ENCODE measurements at regions not wholly inside any gene's neighbourhood (a gene's known extent, or its start where the extent isn't known, plus 50 kb on each side); places are given as distances from the start of the nearest gene placed in this dataset.
A peak's percentile ranks its signal among the peaks of the same experiment; 100 is the strongest.
"Not testable (repeated sequence)": the region's sequence is repeated elsewhere in the genome, so short reads cannot be mapped to it uniquely, and the experiment has no call there.

DNA sequence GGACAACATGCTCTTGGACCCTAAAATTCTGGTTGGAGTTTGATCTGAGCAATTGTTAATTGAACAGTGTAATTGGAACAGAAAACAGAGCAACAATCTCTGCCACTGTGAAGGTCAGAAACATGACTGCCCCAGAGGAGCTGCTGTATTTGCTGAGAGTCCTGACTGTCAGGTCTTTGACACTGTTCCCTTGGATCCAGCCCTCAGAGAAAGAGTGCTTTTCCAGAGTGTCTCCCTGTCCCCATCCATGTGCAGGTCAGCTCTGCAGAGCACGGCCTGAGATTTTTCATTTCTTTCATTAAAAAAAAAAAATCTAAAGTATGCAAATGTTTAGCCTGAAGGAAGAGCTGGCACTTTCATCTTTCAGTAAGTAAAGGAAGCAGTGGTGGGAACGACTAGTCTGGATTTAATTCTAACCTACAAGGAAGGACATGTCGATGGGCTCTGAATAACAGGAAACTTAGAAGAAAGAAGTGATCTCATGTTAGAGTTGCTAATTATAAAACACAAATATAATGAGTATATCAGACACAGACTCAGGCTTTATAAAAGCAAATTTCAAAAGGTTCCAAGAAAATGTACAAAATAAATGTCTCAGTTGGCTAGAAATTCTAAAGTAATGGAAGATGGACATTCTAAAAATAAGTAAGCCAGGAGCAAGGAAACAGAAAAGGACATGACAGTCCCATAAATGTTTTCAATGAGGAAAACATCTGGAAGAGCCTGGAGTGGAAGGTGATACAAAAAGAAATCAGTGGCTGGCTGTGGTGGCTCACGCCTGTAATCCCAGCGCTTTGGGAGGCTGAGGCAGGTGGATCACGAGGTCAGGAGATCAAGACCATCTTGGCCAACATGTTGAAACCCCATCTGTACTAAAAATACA lies 876.5 kb downstream of the EPHA4 start:
- DNase-seq (no peak), ATAC-seq (peak; percentile 54)
- intact Hi-C loops (cut with micrococcal nuclease) = no loop called here

DNA sequence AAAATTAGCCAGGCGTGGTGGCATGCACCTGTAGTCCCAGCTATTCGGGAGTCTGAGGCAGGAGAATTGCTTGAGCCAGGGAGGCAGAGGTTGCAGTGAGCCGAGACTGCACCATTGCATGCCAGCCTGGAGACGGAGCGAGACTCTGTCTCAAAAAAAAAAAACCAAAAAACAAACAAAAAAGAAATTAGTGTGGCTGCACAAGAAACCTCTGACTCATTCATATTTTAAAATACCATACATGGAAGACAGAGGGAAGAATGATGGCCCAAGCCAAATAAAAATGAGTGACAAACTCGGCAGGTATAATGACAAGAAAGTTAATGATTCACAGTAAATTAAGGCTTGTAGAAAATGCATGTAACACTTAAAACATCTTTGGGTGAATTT lies 875.8 kb downstream of the EPHA4 start:
- intact Hi-C loops (cut with micrococcal nuclease) = no loop called here
- no peak for DNase-seq
- ATAC-seq = no peak

DNA sequence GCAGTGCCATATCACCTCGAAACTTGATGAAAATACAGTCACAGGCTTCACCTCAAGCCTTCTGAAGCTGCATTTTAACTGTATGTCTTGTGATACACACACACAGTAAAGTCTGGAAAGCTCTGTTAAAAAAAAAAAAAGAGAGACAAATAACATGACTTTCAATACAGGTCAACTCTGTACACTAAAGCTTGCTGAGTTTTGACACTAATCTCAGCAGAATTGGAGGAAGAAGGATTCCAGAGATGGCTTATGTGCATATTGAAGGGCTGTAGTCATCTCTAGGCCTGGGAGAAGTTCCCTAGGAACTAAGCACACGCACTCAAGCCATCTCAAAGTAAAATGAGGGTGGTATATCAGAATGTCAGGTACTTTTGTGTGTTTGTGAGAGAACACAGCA lies 875.1 kb downstream of the EPHA4 start:
- ATAC-seq (no peak), DNase-seq (no peak)
- intact Hi-C loops (cut with micrococcal nuclease) = no loop called here

DNA sequence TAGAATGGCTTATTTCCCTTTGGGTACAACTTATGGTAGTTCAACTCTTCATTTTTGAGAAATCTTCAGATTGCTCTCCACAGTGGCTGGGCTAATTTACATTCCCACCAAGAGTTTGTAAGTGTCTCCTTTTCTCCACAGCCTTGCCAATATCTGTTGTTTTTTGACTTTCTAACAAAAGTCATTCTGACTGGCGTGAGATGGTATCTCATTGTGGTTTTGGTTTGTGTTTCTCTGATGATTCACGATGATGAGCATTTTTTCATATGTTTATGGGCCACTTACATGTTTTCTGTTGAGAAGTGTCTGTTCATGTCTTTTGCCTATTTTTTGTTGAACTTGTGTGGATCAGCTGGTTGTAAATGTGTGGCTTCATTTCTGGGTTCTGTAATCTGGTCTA lies 871.0 kb downstream of the EPHA4 start:
- DNase-seq (no peak), ATAC-seq (no peak)
- intact Hi-C loops (cut with micrococcal nuclease) = no loop called here

DNA sequence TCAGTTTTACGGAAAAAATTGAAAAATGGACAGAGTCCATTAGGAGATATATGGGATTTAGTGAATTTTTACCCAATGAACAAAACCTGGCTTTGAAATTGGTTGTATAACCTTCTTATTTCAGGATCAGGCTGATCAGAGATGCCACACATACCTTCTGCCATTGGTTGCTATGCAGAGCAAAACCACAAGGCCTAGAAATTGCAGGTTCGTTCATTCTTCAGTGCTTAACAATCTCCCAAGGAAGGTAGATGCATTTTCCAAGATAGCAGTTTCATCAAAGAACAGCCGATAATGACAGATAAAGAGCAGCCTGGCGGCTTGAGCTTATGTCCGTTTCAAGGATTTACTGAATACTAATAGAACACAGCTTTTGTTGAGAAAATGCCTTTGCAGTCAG lies 868.8 kb downstream of the EPHA4 start:
- no peak for ATAC-seq

DNA sequence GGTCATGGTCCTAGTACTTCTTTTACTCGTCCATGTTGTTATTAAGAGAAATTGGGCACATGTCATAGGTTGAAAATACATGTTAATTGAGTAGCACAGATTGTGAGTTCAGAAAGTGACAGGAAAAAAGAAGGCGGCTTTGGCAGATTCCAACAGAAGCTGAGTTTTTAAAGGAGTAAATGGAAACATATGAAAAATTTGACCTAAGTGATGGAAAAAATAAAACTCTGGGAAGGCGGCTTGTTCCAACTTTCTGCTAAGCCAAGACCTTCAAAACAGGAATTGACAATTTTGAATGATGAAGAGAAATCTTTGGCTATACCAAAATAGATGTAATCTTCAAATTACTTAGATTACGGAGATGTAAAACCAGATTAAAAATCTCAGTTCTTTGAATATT lies 868.0 kb downstream of the EPHA4 start:
- intact Hi-C loops (cut with micrococcal nuclease) = no loop called here
- ATAC-seq (no peak), DNase-seq (no peak)

More for the DNA sequence above, 868.8 kb downstream of the EPHA4 start:
- DNase-seq = no peak
- intact Hi-C loops (cut with micrococcal nuclease) = no loop called here

DNA sequence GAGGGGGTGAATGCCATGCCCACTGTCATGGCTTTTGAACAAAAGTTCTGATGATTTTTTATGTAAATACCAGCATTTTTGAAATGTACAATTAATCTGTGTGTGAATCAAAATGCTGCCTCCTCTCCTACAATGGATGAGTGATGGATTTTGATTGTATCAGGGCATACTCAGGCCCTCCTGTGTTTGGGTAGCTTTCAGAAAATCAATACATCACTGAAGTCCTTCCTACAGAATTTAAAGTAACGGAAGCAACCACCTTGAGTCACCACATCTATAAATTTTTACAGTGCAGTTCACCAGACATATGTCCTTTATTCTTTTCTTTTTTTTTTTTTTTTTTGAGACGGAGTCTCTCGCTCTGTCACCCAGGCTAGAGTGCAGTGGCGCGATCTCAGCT lies 867.3 kb downstream of the EPHA4 start:
- ATAC-seq (no peak), DNase-seq (no peak)
- intact Hi-C loops (cut with micrococcal nuclease) = no loop called here

DNA sequence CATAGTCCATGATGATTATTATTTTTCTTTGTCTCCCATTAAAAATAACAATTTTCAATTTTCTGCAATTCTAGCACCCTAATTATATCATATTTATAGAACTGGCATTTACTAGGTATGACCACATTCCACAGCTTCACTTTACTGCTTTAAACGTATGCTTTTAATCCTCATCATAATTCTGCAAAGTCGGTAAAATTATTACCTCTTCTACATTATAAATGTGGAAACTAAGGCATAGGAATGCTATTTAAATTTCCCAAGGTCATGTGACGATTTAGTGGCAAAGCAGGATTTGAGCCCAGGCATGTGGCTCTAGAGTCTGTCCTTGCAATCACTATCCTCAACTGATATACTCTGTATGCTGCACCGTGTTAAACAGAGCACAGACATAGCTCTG lies 866.4 kb downstream of the EPHA4 start:
- DNase-seq (no peak), ATAC-seq (no peak)
- intact Hi-C loops (cut with micrococcal nuclease) = no loop called here

DNA sequence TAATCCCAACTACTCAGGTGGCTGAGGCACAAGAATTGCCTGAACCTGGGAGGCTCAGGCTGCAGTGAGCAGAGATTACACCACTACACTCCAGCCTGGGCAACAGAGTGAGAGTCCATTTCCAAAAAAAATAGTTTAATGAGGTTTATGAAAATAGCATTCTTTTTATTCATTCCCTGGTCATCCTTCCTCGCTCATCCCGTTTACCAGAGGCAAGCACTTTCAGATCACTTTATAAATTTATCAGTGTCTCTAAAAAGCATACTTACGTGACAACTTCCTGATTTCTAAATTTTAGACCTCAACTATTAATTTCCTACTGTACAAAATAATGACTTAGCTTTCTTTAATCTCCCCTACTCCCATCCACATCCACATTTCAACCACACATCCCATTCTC lies 864.8 kb downstream of the EPHA4 start:
- intact Hi-C loops (cut with micrococcal nuclease) = no loop called here
- DNase-seq (no peak), ATAC-seq (no peak)

DNA sequence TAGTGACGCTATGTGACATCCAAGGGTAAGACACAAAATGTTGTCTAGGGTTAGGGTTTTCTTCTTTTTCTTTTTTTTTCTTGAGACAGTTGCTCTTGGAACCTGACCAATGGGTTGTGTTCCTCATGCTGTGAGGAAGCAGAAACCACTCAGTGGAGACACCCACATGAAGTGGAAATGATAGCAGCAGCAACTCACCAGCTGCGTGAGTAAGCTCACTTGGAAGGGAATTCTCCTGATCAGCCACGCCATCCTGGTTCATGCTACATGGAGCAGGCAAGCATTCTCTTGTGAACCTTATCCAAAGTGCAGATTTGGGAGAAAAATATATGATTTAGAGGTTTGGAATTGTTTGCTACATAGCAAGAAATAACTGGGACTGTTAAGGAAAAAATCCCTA lies 863.7 kb downstream of the EPHA4 start:
- no peak for ATAC-seq
- intact Hi-C loops (cut with micrococcal nuclease) = no loop called here
- no peak for DNase-seq

DNA sequence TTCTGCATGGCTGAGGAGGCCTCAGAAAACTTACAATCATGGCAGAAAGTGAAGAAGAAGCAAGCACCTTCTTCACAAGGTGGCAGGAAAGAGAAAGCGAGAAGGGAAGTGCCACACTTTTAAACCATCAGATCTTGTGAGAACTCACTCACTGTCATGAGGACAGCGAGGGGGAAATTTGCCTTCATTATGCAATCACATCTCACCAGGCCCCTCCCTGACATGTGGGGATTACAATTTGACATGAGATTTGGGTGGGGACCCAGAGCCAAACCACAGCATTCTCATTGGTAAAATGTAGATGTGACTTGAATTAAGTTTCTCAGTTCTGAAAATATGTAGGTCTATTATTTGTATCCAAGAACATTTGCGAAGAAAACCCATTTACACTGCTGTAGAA lies 854.8 kb downstream of the EPHA4 start:
- intact Hi-C loops (cut with micrococcal nuclease) = no loop called here
- DNase-seq = no peak

DNA sequence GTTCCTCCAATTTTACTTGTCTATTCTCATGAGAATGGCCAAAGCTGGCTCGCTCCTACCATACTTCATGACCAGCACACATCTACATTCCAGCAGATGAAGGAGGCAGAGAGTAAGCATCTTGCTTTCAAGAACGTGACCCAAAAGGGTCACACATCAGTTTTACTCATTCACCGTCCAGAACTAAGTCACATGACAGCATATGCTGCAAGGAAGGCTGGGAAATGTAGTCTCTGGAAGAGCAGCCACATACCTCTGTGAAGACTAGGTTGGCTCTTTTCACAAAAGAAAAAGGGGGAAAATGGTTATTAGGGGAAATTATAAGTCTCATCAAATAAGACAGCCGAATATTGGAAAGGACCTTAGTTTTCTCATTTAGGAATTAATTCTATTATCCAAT lies 835.3 kb downstream of the EPHA4 start:
- intact Hi-C loops (cut with micrococcal nuclease) = no loop called here
- ATAC-seq (no peak), DNase-seq (no peak)

More for the DNA sequence above, 854.8 kb downstream of the EPHA4 start:
- ATAC-seq = no peak

DNA sequence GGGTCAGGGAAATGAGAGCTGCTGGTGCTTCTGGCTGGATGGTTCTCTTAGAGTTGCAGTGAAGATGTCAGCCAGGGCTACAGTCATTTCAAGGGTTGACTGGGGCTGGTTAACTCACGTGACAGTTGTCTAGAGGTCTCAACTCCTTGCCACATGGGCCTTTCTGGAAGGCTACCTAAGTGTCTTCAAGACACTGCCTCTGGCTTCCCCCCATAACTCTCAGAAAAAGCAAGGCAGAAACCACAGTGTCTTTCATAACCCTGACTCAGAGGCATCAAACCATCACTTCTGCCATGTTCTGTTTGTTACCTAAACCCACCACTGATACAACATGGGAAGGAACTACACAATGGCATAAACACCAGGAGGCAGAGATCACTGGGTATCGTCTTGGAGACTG lies 828.9 kb downstream of the EPHA4 start:
- ATAC-seq = no peak
- DNase-seq = no peak
- intact Hi-C loops (cut with micrococcal nuclease) = no loop called here

DNA sequence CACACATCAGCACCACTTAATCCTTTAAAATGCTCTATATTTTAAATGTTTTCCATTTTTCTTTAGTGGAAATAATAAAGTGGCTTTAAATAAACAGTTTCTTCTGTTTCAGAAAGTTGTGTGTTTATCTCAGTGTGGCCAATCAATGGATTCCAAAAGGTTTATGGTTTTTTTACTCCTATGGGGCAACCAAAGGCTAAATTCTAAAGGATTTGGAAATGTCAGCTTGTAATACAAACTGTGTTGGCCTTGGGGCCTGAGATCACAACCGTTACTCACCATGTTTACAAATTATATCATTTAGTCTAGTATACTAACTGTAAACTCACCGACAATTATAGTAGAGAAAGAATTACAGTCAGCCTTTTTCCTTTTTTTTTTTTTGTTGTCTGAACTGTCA lies 827.2 kb downstream of the EPHA4 start:
- ATAC-seq (no peak), DNase-seq (no peak)
- intact Hi-C loops (cut with micrococcal nuclease) = no loop called here

DNA sequence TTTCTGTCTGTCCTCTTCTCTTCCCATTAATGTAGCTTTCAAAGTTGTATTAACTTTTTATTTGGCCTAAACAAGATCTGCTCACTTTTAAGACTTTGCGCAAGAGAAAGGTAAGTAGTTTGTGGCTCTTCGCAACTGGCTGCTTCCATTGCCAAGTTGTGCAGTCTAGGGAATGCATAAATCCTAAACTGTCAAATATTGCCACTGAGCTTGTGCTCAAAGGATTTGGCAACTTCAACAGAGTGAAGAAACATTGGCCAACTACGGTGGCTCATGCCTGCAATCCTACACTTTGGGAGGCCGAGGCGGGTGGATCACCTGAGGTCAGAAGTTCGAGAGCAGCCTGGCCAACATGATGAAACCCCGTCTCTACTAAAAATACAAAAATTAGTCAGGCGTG lies 826.4 kb downstream of the EPHA4 start:
- intact Hi-C loops (cut with micrococcal nuclease) = no loop called here
- ATAC-seq (no peak), DNase-seq (no peak)

DNA sequence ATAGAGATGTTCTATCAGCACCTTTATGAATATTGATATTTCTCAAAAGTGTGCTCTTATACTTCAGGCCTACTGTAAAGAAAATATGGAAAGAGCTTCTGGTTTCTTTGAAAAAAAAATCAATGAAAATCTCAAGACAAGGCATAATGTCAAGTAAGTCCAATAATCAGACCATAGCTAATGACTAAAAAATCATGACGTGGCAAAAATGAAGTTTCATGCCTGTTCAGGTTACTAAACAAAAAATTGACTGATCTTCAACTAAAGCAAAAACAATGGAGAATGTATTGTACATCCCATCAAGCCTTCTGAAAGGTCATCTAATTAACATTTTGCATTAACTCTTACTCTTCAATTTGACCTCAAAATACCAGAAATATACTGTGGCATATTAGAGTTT lies 824.4 kb downstream of the EPHA4 start:
- ATAC-seq (no peak), DNase-seq (no peak)
- intact Hi-C loops (cut with micrococcal nuclease) = no loop called here

DNA sequence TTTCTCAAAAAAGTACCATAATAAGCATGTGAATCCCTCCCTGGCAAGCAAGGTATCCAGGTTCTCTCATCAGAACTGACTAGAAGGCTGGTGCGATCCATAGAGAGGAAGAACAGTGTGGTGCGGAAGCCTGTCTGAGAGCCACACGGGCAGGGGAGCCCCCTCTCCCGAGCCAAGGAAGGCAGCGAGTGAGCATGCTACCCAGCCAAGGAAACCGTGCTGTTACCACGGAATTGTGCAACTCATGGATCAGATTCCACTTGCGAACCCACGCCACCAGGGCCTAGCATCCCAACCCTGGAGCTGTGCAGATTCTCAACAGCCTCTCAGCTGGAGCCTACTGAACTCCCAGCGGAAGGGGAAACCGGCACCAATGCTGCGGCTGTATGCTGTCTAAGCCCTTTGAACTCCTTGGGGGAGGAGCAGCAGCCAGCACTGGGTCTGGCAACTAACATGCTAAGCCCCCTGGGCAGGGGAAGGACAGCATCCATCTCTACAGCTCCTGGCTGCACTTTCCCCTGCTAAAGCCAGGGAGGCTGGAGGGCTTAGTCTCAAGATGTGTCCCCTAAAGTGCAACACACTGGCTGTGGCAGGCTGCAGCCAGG lies 823.1 kb downstream of the EPHA4 start:
- intact Hi-C loops (cut with micrococcal nuclease) = no loop called here
- ATAC-seq (no peak), DNase-seq (no peak)

DNA sequence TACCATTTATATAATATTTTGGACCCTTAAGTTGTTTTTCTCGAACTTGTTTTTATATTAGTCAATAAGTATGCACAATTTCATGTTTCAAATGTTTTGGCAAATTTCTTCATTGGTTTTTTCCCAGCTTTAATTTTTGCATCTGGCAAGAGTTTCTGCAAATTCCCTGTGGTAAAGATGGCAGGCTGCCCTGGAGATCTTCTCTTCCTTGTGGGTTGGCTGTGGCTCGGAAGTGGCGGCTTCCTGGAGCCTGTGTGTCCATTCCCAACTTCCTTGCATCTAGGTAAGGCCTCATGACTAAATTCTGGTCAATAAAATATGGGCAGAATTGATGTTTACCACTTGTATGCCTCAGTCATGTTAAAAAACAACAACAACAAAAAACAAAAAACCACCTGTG lies 818.6 kb downstream of the EPHA4 start:
- DNase-seq = no peak
- no peak for ATAC-seq
- intact Hi-C loops (cut with micrococcal nuclease) = no loop called here

DNA sequence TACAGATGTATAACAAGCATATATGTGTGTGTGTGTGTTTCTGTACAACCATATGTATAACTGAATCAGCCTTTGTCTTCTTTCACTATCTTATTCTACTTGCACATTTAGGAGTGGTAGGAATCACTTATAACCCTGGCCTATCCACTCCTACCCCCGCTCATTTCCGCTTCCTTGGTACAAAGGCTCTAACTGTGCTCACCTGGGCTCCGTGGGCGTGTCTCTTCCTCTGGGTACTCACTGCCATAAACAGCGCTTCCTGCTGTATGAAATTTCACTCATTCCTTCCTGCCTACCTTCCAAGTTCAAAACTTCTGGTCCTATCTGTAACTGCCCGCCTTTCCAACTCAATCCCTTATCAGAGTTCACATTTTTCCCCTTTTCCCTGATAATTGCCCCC lies 815.5 kb downstream of the EPHA4 start:
- no peak for DNase-seq
- no peak for ATAC-seq
- intact Hi-C loops (cut with micrococcal nuclease) = no loop called here

DNA sequence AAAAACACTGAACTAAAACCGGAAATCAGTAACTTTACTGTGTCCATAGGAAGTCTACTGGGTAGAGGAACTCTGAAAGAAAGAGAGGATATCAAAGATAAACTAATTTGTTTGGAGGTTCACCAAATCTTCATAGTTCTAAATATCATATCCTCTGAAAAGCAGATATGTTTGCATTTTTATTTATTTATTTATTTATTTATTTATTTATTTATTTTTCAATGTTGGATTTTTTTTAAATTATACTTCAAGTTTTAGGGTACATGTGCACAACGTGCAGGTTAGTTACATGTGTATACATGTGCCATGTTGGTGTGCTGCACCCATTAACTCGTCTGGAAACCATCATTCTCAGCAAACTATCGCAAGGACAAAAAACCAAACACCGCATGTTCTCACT lies 813.7 kb downstream of the EPHA4 start:
- ATAC-seq; DNase-seq; intact Hi-C loops (cut with micrococcal nuclease): not testable (repeated sequence)

DNA sequence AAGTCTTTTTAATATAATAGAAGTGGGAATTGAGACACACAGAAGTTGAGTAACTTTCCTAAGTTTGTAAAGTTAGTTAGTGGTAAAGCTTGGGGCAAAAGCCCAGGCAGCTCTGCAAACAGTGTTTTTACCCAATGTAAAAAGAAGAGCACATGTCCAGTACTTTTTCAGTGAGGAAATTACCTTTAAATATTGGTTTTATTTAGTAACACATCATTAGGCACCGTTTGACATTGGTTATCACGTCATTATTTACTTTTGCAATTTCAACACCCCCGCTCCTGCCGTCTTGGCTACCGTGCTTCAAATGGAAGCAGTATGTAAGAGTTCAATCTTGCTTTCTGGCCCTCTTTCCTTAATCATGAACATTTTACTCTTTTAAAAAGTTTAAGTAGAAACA lies 807.9 kb downstream of the EPHA4 start:
- DNase-seq = no peak
- no peak for ATAC-seq
- intact Hi-C loops (cut with micrococcal nuclease) = no loop called here

All from left ventricle myocardium superior (tissue), 1 donor.